MCF 10A (cell line): ENCODE measurements at regions not wholly inside any gene's neighbourhood (a gene's known extent, or its start where the extent isn't known, plus 50 kb on each side); places are given as distances from the start of the nearest gene placed in this dataset.

Source experiments
- BruUV-seq: library from RNA; stranded (reverse); fragments of 400-500 nt; replicated peaks from 2 replicates; lab custom pipeline; 2021; lab: Mats Ljungman, UMichigan
- CTCF ChIA-PET: fragments of 300-600 bp; sonication (Branson Sonifier 250); formaldehyde crosslinking; extraction: SDS; loops from one replicate; lab custom pipeline; 2021; ENCODE audit warnings: antibody characterized with exemption, inconsistent platforms; lab: Yijun Ruan, JAX
- POLR2A ChIA-PET: fragments of 300-600, 350-650 bp; sonication (Branson Sonifier 250); formaldehyde crosslinking; extraction: SDS; loops from one replicate; lab custom pipeline; 2020; ENCODE audit warnings: antibody characterized with exemption, inconsistent platforms; lab: Yijun Ruan, JAX
- DNase-seq: peaks from one replicate; pipeline ENCODE4 v3.0.0-alpha.2; 2018; ENCODE audit not compliant: unreplicated experiment
- H3K27ac Mint-ChIP-seq: one replicate; pipeline ENCODE4 v1.8.0; 2022; ENCODE audit warnings: mild to moderate bottlenecking, low read depth, mixed read lengths; ENCODE audit not compliant: unreplicated experiment
- H3K27me3 Mint-ChIP-seq: one replicate; pipeline ENCODE4 v1.8.0; 2022; ENCODE audit warnings: mixed read lengths; ENCODE audit not compliant: insufficient read depth, unreplicated experiment
- H3K36me3 Mint-ChIP-seq: one replicate; pipeline ENCODE4 v1.8.0; 2022; ENCODE audit warnings: mild to moderate bottlenecking, moderate library complexity, mixed read lengths; ENCODE audit not compliant: insufficient read depth, unreplicated experiment
- H3K4me1 Mint-ChIP-seq: one replicate; pipeline ENCODE4 v1.8.0; 2022; ENCODE audit warnings: mixed read lengths; ENCODE audit not compliant: insufficient read depth, unreplicated experiment
- H3K4me3 Mint-ChIP-seq: one replicate; pipeline ENCODE4 v1.8.0; 2022; ENCODE audit warnings: mild to moderate bottlenecking, moderate library complexity, mixed read lengths; ENCODE audit not compliant: unreplicated experiment
- H3K9me3 Mint-ChIP-seq: one replicate; pipeline ENCODE4 v1.8.0; 2022; ENCODE audit warnings: mixed read lengths; ENCODE audit not compliant: unreplicated experiment
- intact Hi-C: fragments of 100-400 bp; cut with micrococcal nuclease; formaldehyde crosslinking; loops from 2 replicates; pipeline ENCODE4 v1.14.1; 2022
- TF ChIP-seq, protein P1 (sequence below): fragments of 200-600 bp; IDR thresholded peaks from one replicate; pipeline ENCODE4 v1.8.0; 2022; ENCODE audit warnings: antibody characterized with exemption, mild to moderate bottlenecking; ENCODE audit not compliant: unreplicated experiment

- Mint-ChIP-seq H3K27me3 (no peaks in the 10 kb centered on the region), H3K27ac (no peak overlapping the region), H3K4me3 (no peak overlapping the region), H3K36me3 (no peaks in the 10 kb centered on the region), H3K4me1 (peaks cover 14% of the 10 kb centered on the region), H3K9me3 (peaks cover 7% of the 10 kb centered on the region)
- ChIA-PET POLR2A (interaction anchor here (0.6 to 1.3 kb wide), 5 partner anchors 18 to 1292 kb away, joined by 3 to 4 read pairs (median 3); no protein-coding TSS in a partner anchor), CTCF (interaction anchor here (0.7 to 1.5 kb wide), 2 partner anchors 10 to 22 kb away, joined by 3 read pairs; no protein-coding TSS in a partner anchor)
- TF ChIP-seq, protein P1, sequence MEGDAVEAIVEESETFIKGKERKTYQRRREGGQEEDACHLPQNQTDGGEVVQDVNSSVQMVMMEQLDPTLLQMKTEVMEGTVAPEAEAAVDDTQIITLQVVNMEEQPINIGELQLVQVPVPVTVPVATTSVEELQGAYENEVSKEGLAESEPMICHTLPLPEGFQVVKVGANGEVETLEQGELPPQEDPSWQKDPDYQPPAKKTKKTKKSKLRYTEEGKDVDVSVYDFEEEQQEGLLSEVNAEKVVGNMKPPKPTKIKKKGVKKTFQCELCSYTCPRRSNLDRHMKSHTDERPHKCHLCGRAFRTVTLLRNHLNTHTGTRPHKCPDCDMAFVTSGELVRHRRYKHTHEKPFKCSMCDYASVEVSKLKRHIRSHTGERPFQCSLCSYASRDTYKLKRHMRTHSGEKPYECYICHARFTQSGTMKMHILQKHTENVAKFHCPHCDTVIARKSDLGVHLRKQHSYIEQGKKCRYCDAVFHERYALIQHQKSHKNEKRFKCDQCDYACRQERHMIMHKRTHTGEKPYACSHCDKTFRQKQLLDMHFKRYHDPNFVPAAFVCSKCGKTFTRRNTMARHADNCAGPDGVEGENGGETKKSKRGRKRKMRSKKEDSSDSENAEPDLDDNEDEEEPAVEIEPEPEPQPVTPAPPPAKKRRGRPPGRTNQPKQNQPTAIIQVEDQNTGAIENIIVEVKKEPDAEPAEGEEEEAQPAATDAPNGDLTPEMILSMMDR = no peak
- no peak for DNase-seq
- no TSS peak for BruUV-seq
- intact Hi-C loops = no loop called here
Observed at GRCh38 chr5:124079062-124079461, 567.1 kb downstream of the CSNK1G3 start.

DNA sequence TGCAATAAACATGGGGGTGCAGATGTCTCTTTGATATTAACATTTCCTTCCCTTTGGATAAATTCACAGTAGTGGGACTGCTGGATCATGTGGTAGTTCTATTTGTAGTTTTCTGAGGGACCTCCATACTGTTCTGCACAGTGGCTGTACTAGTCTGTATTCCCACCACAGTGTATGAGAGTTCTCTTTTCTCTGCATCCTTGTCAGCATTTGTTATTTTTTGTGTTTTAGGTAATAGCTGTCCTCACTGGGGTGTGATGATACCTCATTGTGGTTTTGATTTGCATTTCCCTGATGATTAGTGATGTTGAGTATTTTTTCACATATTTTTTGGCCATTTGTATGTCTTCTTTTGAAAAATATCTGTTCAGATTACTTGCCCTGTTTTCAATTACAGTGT lies 562.5 kb downstream of the CSNK1G3 start:
- TF ChIP-seq, protein P1 = no peak
- intact Hi-C loops = no loop called here
- BruUV-seq = no TSS peak
- no peak overlapping the region for H3K4me3 Mint-ChIP-seq
- H3K9me3 Mint-ChIP-seq = peaks cover 7% of the 10 kb centered on the region
- no peaks in the 10 kb centered on the region for H3K4me1 Mint-ChIP-seq
- no peak overlapping the region for H3K27ac Mint-ChIP-seq
- CTCF ChIA-PET = no interaction called here
- no peaks in the 10 kb centered on the region for H3K27me3 Mint-ChIP-seq
- POLR2A ChIA-PET = no interaction called here
- no peak for DNase-seq
- H3K36me3 Mint-ChIP-seq = no peaks in the 10 kb centered on the region

DNA sequence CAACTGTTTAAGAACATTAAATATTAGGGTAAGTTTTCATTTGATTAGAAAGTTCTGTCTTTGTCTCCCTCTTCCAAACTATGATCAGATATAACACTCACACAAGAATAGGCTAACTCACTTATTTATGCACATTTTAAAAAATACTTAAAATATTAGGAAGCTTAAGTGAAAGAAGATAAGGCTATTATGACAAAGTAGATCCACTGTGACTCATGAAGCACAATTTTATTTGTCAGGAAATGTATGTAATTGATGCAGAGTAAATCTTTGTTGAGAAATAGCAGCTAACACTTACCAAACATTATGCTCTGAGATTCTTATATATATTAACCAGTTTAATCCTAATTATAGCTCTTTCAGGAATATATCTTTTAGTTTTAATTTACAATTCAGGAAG lies 560.6 kb downstream of the CSNK1G3 start:
- no TSS peak for BruUV-seq
- CTCF ChIA-PET = interaction anchor here (0.8 kb wide), 1 partner anchor 19 kb away, joined by 3 read pairs; no protein-coding TSS in a partner anchor

DNA sequence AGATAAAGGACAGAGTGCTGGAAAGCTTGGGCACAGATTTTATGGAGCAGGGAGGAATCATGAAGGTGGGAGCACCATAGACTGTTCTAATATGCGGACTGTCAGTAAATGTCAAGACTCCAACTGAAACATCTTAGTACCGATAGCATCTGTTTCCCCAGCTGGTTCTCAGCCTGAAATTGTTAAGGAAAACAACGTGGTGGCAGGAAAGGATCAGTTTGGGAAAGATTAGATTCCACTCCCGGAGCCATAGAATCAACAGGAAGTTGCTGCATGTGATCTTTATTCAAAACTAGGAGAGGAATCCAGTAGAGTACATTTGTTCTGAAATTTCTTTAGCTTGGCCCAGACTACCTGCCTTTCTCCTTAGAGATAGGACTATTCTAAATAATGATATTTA lies 559.1 kb downstream of the CSNK1G3 start:
- H3K9me3 Mint-ChIP-seq = no peaks in the 10 kb centered on the region
- H3K27me3 Mint-ChIP-seq = no peaks in the 10 kb centered on the region
- H3K4me1 Mint-ChIP-seq = no peaks in the 10 kb centered on the region
- H3K27ac Mint-ChIP-seq = no peak overlapping the region
- TF ChIP-seq, protein P1 = no peak
- no TSS peak for BruUV-seq
- no peak for DNase-seq
- ChIA-PET POLR2A (no interaction called here), CTCF (interaction anchor here (0.6 kb wide), 1 partner anchor 1002 kb away, joined by 3 read pairs; no protein-coding TSS in a partner anchor)
- intact Hi-C loops = no loop called here
- H3K4me3 Mint-ChIP-seq = no peak overlapping the region
- no peaks in the 10 kb centered on the region for H3K36me3 Mint-ChIP-seq

More for the DNA sequence above, 560.6 kb downstream of the CSNK1G3 start:
- no peaks in the 10 kb centered on the region for H3K36me3 Mint-ChIP-seq
- no peak overlapping the region for H3K27ac Mint-ChIP-seq
- POLR2A ChIA-PET = interaction anchor here (1.0 kb wide), 1 partner anchor 11 kb away, joined by 3 read pairs; no protein-coding TSS in a partner anchor
- H3K9me3 Mint-ChIP-seq = peaks cover 7% of the 10 kb centered on the region
- no peaks in the 10 kb centered on the region for H3K27me3 Mint-ChIP-seq
- DNase-seq = no peak
- intact Hi-C loops = no loop called here
- H3K4me1 Mint-ChIP-seq = no peaks in the 10 kb centered on the region
- TF ChIP-seq, protein P1 = no peak
- H3K4me3 Mint-ChIP-seq = no peak overlapping the region
